HG02884 (cell line): ENCODE measurements at regions not wholly inside any gene's neighbourhood (a gene's known extent, or its start where the extent isn't known, plus 50 kb on each side); places are given as distances from the start of the nearest gene placed in this dataset.
A peak's percentile ranks its signal among the peaks of the same experiment; 100 is the strongest.
"Not testable (repeated sequence)": the region's sequence is repeated elsewhere in the genome, so short reads cannot be mapped to it uniquely, and the experiment has no call there.

Experiments
- ATAC-seq: cut with Tn5 transposase; IDR thresholded peaks from one replicate; pipeline ENCODE4 v1.9.1; 2021; ENCODE audit warnings: mild to moderate bottlenecking, moderate library complexity; ENCODE audit not compliant: unreplicated experiment

DNA sequence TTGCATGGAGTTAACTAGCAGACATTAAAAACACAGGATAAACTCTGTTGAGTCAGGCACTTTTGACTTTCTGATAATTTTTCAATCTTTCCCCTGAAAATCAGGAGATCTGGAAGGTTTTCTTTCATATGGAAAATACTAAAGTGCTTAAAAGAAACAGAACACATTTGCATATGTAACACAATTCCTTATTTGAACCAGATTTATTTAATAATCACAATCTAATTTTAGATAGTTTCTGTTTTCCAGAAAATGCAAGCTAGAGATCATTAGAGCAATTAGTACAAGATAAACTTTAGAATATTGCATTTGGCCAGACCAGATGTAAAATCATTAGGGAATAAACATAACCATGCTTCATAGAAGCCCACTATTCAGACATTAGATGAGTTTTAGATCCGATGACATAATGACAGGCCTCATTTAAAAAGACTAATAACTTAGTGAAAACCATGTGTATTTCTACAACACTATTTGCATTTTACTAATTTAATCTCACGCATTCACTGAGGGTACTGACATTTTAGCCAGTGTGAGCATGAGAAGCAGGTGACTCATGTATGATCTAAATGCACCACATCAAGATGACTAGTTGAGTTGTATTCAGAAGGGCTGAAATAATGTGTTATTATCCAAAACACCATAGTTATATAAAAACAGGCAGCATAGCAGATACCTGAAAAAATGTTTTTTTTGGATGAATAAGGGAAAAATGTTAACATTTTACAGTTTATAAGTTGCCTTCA is 611.5 kb downstream of the LTN1 start:
- ATAC-seq = not testable (repeated sequence)

DNA sequence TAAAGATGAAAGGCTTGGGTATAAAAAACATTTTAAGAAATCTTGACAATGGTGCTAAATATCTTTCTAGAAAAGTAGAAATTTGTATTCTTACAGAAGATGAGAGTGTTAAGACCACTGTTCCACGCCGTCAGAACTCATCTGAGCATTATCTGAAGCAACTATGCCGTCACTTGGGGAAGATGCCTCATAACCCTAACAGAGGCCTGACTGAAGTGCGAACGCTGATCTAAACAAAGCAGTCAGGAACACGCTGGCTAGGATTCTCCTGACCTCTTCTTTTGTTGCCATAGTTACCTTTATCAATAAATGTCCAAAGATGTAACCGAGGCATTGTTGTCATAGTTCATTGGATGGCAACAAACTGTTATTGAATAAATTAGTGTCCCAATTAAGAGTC is 612.4 kb downstream of the LTN1 start:
- ATAC-seq = no peak

DNA sequence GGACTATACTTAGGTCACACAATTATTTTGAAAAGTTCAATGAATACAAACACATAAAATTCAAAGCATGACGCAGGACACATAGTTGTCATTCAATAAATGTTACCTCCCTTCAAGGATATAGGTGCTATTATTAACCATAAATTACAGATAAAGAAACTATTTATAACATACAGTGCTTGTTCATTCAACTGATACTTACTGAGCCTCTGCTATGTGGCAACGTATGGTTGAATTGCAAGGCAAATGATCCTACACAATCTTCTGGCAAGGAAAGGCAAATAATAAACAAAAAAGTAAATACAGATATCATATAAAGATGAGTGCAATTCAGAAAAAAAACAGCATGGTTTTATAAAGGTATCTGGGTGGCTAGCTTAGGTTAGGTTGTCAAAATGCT is 614.7 kb downstream of the LTN1 start:
- no peak for ATAC-seq

DNA sequence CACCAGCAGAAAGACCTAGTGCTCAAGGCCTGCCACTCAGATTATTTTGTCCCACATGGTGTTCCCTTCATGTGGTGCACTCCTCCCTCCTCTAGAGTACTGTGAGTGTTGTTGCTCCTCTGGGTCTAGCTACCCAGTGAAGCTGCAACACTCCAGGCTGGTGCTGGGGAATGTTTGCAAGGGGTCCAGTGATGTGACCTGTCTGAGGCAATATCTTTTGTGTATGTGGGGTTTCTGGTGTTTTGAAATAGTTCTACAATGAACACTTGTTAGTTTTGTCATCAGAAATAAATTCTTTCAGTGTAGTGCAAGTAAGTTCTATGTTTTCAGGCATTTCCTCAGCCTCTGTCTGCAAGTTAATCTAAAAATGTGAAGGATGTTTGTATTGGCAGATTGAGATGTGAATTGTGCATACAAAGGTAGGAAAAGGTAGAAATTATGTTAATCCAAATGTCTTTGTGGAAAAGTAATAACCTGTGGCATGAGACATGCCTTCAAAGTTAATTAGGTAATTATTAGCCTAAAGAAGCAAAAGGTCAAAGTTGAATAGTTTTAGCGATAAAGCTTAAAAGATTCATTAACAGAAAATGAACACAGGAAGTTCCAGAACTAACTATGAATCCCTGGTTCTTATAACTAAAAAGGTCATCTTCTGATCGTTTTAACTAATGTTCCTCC is 616.8 kb downstream of the LTN1 start:
- ATAC-seq = no peak

DNA sequence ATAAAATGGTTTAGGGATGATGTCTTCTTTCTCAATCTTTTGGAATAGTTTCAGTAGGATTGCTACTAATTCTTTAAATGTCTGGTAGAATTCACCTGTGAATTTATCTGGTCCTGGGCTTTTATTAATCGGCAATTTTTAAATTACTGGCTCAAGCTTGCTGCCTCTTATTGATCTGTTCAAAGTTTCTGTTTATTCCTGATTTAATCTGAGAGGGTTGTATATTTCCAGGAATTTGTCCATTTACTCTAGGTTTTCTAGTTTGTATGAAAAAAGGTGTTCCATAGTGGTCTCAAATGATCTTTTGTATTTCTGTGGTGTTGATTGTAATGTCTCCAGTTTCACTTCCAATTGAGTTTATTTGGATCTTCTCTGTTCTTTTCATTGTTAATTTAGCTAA is 617.8 kb downstream of the LTN1 start:
- ATAC-seq = no peak

DNA sequence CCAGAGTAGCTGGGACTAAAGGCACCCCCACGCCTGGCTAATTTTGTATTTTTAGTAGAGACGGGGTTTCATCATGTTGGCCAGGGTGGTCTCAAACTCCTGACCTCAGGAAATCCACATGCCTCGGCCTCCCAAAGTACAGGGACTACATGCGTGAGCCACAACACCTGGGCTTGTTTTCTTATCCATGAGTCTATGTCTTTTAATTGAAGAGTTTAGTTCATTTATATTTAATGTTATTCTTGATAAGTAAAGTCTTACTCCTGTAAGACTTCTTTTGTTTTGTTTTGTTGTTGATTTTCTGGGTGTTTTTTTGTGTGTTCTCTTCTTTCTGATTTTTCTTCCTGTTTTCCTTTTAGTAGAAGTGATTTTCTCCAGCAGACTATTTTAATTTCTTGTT is 621.0 kb downstream of the LTN1 start:
- ATAC-seq = no peak

DNA sequence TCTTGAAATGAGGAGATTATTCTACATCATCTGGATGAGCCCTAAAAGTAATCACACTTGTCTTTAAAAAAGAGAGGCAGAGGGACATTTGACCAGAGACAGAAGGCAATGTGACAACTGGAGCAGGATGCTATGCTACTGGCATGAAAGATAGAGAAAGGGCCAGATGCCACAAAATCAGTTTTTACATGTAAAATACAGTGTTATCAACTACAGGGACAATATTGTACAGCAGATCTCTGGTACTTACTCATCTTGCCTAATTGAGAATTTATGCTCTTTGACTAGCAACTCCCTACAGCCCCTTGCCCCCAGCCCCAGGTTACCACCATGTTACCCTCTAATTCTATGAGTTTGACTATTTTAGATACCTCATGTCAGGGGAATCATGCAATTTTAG is 633.4 kb downstream of the LTN1 start:
- no peak for ATAC-seq

DNA sequence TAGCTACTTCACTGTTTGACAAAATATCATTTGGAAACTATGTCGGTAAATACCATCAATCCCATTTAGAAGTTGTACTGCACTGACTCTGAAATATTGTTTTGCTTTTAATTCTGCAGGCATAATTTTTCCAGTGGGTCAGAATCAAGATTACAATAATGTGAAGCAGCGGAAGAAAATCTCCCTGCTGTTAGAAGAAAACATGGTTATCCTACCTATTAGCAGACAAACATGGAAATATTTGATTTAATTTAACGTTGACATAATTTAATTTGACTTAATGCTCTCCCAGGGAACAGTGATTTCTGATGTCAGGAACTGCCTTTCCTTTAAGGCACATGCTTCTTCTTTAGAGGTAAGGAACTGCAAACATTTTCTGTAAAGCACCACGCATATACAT is 634.0 kb downstream of the LTN1 start:
- ATAC-seq = no peak

DNA sequence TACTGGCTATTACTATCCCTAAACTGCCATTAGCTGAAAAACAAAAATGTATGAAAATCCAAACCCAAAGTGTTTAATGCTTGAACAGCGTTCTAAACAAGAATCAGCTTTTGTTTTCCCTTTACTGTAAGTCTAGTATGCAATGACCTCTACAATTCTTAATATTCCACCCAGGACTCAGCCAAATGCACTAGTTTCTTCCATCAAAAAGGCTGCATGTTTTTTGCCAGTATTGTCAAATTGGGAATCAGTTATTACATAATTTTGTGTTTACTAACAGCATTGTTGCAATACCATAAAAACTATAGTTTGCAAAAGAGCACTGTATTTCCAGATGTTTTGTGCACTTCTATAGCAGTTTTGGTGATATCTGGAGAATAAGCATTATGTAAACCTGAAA is 634.5 kb downstream of the LTN1 start:
- no peak for ATAC-seq

DNA sequence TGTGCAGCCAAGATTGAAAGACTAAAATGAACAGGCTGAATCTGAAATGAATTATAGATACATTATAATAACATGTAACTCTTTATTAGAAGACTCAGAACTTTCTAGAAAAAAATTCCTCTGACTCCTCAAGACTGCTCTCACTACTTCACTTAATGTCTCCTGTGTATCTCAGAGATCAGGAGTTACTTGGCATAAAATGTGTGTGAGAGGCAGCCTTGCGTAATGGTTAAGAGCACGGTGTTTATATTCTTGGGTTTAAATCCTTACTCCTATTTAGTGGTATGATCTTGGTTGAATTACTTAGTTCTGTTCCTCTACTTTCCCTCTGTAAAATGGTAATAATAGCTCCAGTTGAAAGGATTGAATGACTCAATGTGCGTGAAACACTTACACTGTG is 634.9 kb downstream of the LTN1 start:
- no peak for ATAC-seq

DNA sequence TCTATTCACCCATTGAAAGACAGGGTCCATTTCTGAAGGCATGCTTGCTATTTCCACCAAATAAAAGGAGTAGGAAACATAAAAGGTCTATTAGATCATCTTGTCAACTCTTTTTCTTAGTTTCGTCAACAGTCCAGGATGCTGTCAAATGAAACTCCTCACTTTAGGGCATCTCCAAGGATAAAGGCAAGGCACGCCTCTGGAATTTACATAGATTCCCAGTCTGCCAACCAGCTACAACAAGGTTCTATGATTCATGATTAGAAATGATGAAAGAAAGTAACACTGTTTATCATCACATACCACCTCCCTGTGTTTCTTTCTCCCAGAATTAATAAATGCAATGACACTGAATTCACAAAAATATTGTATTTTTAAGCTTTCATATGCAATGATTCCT is 636.3 kb downstream of the LTN1 start:
- no peak for ATAC-seq

DNA sequence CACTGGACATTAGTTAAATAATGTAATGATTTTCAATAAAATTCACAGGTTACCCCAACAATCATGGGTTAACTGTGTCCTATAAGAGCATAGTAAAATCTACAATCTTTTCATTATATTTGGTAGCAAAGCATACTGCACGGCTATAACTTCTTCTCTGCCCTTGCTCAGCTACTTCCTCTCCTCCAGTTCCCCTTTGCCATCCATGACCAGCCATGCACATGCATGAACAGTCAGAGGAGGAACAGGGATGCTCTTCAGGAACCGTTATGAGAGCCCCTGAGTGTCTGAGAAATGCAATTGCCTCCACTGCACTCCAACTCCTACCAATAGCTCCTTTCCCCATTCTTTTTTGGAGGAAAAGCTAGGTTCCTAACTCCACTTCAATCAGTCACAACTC is 646.7 kb downstream of the LTN1 start:
- no peak for ATAC-seq

DNA sequence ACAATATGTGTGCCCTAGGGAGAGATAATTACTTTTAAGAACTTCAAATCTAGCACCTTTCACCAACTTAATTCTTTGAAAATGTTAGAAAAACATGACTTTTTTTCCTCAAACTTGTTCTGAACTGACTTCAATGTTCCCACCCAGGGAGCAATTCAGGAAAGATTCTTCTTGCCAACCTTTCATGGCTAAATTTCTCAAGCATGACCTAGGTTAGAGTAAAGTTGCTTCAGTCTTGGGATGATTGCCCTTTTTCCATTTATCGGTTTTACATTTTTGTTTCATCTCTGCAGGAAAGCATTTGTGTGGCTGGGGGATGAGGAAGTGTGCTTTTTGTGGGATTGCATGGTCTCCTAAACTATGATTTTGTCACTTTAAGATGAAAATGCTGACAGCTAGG is 647.7 kb downstream of the LTN1 start:
- ATAC-seq = no peak

DNA sequence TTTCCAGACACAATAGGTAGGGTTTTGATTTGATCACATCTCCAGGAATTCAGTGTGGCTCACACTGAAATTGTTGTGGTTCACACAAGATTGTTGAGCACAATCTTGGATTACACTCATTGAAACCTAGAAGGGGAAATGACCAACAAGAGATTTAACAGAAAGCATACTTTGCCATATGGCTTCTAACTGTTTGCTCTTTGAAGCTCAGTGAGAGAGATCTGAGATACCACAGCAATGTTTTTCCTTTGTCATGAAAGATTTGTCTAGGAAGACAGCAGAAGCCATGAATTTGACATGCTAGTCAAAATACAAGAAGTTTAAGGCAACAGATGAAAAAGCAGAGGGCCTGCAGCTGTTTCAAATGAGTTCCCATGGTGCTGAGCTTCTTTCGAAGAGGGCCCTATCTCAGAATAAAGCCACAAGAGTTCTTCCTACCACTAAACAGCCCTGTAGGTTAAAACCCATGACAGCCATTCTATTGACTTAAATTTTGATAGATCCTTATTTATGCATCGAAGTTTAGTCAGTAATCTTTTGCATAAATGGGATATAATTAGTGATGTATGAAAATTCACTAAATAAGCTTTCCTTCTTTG is 650.4 kb downstream of the LTN1 start:
- no peak for ATAC-seq

DNA sequence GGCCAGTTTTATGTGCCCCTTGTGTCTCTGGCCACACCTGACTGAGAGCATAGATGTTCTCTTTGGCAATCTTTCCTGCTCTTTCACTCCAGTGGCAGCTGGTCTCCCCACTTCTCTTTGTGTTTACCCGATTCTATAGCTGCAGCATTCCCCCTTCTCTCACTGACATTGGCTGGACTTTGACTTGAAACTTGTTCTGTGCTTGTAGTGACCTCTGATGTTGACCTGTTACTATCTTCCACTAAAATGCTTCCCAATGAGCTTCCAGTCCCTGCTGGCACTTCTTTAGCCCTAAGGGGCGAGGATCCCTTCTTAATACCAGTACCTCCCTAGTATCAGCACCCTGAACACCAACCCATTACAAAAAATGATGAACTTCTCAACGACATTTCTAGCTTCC is 653.3 kb downstream of the LTN1 start:
- ATAC-seq = no peak

DNA sequence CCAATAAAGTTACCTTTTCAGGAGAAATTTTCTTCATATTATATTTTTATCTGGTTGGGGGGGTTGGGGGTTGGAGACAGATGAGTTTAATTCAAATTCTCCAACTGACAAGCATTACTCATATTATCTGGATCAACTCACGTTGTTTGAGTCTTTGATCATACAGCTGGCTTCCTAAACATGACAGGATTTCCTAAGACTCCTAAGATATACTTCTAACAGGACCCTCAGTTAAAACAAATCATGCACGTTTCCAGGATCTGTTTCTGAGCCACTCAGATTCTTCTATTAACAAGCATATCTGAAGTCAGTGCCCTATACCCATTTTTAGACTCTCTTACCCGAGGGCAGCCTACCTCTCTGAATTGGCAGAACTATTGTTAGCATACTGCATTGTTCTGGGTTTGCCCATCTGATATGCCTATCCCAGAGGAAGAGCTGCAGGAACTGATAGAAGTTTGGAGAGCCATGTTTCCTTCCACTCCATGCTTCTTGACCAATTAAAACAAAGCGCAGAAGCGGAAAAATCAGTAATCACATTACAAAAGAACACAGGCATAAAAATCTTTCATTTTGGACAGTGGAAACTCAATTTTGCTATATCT is 653.9 kb downstream of the LTN1 start:
- no peak for ATAC-seq

DNA sequence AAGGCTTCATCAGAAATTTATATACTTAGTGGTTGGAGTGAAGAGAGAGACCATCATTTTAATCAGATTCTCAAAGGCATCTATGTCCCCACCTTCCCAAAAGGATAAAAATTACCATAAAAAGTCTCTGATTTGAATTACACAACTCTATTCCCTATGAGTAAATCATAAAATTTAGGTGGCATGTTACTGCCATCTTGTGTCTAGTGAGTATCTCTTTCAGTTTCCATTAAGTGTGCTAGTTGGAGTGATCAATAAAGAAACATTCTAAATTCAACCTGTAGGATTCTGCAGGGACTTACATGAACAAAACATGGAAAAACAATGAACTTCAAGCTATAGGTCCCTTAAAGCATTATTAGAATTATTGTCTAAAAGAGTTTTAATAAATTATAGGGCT is 655.4 kb downstream of the LTN1 start:
- ATAC-seq = no peak

DNA sequence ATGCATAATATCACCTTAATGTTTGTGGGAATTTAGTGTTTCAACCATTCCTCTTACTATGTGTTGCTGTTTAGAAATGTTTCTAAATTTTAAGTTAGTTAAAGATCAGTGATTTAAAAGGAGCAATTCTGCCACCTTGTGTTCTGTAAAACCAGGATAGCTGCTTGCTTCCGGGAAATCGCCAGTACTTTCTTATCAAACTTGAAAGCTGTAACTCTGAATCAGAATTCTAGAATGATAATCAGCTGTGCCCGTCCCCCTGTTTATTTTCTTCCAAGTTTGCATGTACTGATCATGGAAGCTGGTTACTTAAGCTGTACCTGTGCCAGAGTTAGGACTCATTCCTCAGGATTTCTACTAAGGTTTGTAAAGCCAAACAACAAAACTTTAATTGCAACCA is 656.4 kb downstream of the LTN1 start:
- ATAC-seq = no peak

DNA sequence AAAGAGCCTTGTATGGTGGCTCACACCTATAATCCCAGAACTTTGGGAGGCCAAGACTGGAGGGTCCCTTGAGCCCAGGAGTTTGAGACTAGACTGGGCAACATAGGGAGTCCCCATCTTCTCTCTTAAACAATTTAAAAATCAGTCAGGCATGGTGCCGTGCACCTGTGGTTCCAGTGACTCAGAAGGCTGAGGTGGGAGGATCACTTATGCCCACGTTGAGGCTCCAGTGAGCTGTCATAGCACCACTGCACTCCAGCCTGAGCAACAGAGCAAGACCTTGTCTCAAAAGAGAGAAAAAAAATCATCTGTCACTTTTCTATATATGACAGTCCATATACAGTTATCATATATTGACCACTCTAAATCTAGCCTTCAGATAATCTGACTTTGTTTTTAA is 658.3 kb downstream of the LTN1 start:
- ATAC-seq = peak; percentile 95

DNA sequence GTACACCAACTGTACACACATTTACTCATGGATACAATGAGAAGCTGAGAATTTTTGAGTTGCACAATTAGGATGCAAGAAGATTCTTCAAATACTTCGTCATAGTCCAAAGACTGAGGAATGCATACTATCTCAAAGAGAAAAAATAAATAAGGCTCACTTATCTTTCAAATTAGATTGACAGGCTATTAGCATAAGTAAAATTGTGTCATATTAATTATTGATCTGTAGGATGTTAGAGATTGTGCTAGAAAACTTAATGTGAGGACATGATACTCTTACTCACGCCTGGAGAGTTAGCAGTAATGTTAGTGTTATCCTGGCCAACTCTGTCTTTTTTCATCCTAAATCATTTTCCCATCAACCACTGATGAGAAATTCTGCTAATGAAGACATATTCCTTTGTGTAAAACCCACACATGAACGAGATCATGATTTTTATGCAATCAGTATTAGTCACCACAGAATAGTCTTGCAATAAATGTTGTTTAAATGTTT is 659.0 kb downstream of the LTN1 start:
- ATAC-seq = no peak

DNA sequence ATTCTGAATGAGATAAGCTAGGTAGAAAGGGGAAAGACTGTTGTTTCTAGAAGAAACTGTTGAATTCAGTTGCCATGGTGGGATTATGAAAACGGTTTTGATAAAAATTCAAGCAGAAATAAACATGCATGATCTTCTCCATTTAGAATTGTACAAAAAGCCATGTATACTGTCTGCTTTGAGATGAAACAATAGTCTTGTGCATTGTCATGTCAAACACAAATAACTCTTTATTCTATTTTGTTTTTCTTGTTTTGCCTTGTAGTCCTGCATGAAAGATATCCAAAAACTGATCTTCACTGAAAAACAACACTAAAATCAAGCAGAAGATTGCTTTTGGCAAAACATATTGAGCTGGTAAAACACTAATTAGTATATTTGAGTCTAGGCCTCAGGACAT is 659.9 kb downstream of the LTN1 start:
- no peak for ATAC-seq

DNA sequence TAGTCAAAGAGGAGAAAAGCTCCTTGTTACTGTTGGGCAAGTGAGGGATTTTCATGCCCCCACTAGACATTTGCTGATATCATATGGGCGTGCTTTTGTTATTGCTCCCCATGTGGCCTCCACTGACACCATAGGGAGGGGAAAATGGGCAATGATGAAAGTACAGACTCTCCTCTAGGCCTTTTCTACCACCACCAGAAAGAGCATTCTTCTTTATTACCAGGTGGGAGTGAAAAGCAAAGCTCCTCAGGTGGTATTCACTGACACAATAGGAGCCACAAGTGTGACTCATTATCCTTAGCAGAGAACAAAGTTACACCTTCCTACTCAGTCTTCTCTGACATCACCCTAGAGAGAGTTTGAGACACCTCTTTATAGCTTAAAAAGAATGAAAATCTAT is 667.1 kb downstream of the LTN1 start:
- no peak for ATAC-seq
